ENCODE measurements at regions not wholly inside any gene's neighbourhood (a gene's known extent, or its start where the extent isn't known, plus 50 kb on each side); places are given as distances from the start of the nearest gene placed in this dataset.
"Not testable (repeated sequence)": the region's sequence is repeated elsewhere in the genome, so short reads cannot be mapped to it uniquely, and the experiment has no call there.

GRCh38 chr11:67847896-67848875 lies 155.7 kb downstream of the UNC93B1 start:
- H3K27me3 ChIP-seq; H3K4me1 ChIP-seq; H3K9me3 ChIP-seq; H3K36me3 ChIP-seq; H3K27ac ChIP-seq; intact Hi-C loops (cut with DNase I; ENCODE audit: low total_unique reads); in situ Hi-C loops (cut with MboI; ENCODE audit: low pct_ligation_motif_present in 1 of 4, low pct_unique_long_range_greater_than_20kb in 1 of 4, low sequenced_read_pairs in 3 of 4); H3K4me3 ChIP-seq: not testable (repeated sequence)
- DNase-seq, result peak; percentile 37
- TF ChIP-seq POLR2AphosphoS5 (IDR thresholded peaks at IDR 0.05) (peak in 2 of 3 donors; percentile 11 to 30), CTCF (IDR thresholded peaks at IDR 0.05) (peak in 4 of 5 experiments; percentile 15 to 40 (median 34))
- WGBS, 2 donors (ENCODE audit: low coverage in 1 of 2), result 35 to 46% methylated on average over 7 to 24 of the region's 25 CpGs

- DNase-seq; H3K36me3 ChIP-seq; H3K9me3 ChIP-seq; H3K4me3 ChIP-seq; intact Hi-C loops (cut with DNase I; ENCODE audit: low total_unique reads); H3K27me3 ChIP-seq; in situ Hi-C loops (cut with MboI; ENCODE audit: low pct_ligation_motif_present in 1 of 4, low pct_unique_long_range_greater_than_20kb in 1 of 4, low sequenced_read_pairs in 3 of 4); H3K27ac ChIP-seq; H3K4me1 ChIP-seq: not testable (repeated sequence)
- 81 to 90% methylated on average over 3 of the region's 3 CpGs for WGBS, 2 donors (ENCODE audit: low coverage in 1 of 2)
Observed at GRCh38 chr11:67846303-67846702, 157.6 kb downstream of the UNC93B1 start.

- intact Hi-C loops (cut with DNase I; ENCODE audit: low total_unique reads); H3K9me3 ChIP-seq; in situ Hi-C loops (cut with MboI; ENCODE audit: low pct_ligation_motif_present in 1 of 4, low pct_unique_long_range_greater_than_20kb in 1 of 4, low sequenced_read_pairs in 3 of 4); H3K27me3 ChIP-seq; H3K4me3 ChIP-seq; H3K4me1 ChIP-seq; H3K27ac ChIP-seq; H3K36me3 ChIP-seq; DNase-seq: not testable (repeated sequence)
- 20 to 21% methylated on average over 1 to 5 of the region's 5 CpGs for WGBS, 2 donors (ENCODE audit: low coverage in 1 of 2)
Observed at GRCh38 chr11:67845296-67845695, 158.6 kb downstream of the UNC93B1 start.

- H3K27ac ChIP-seq; in situ Hi-C loops (cut with MboI; ENCODE audit: low pct_ligation_motif_present in 1 of 4, low pct_unique_long_range_greater_than_20kb in 1 of 4, low sequenced_read_pairs in 3 of 4); H3K4me1 ChIP-seq; DNase-seq; H3K4me3 ChIP-seq; H3K36me3 ChIP-seq; H3K27me3 ChIP-seq; H3K9me3 ChIP-seq; intact Hi-C loops (cut with DNase I; ENCODE audit: low total_unique reads): not testable (repeated sequence)
- 63 to 82% methylated on average over 4 to 7 of the region's 7 CpGs for WGBS, 2 donors (ENCODE audit: low coverage in 1 of 2)
Observed at GRCh38 chr11:67840599-67840998, 163.3 kb downstream of the UNC93B1 start.

- H3K27me3 ChIP-seq; H3K9me3 ChIP-seq; H3K36me3 ChIP-seq; H3K27ac ChIP-seq; in situ Hi-C loops (cut with MboI; ENCODE audit: low pct_ligation_motif_present in 1 of 4, low pct_unique_long_range_greater_than_20kb in 1 of 4, low sequenced_read_pairs in 3 of 4); H3K4me3 ChIP-seq; H3K4me1 ChIP-seq; DNase-seq; intact Hi-C loops (cut with DNase I; ENCODE audit: low total_unique reads): not testable (repeated sequence)
- WGBS, 2 donors (ENCODE audit: low coverage in 1 of 2), result 59 to 87% methylated on average over 6 to 7 of the region's 7 CpGs
Observed at GRCh38 chr11:67830152-67830551, 155.7 kb upstream of the ALDH3B2 start.

- H3K4me1 ChIP-seq; intact Hi-C loops (cut with DNase I; ENCODE audit: low total_unique reads); H3K36me3 ChIP-seq; H3K27ac ChIP-seq; DNase-seq; H3K27me3 ChIP-seq; in situ Hi-C loops (cut with MboI; ENCODE audit: low pct_ligation_motif_present in 1 of 4, low pct_unique_long_range_greater_than_20kb in 1 of 4, low sequenced_read_pairs in 3 of 4); H3K9me3 ChIP-seq; H3K4me3 ChIP-seq: not testable (repeated sequence)
- WGBS, 2 donors (ENCODE audit: low coverage in 1 of 2), result 59 to 69% methylated on average over 2 to 4 of the region's 4 CpGs
Observed at GRCh38 chr11:67826951-67827296, 152.5 kb upstream of the ALDH3B2 start.

- H3K4me1 ChIP-seq; H3K27ac ChIP-seq; H3K27me3 ChIP-seq; H3K4me3 ChIP-seq; H3K36me3 ChIP-seq; intact Hi-C loops (cut with DNase I; ENCODE audit: low total_unique reads); in situ Hi-C loops (cut with MboI; ENCODE audit: low pct_ligation_motif_present in 1 of 4, low pct_unique_long_range_greater_than_20kb in 1 of 4, low sequenced_read_pairs in 3 of 4); H3K9me3 ChIP-seq: not testable (repeated sequence)
- peak; percentile 45 for DNase-seq
- 23 to 40% methylated on average over 2 to 20 of the region's 25 CpGs for WGBS, 2 donors (ENCODE audit: low coverage in 1 of 2)
Observed at GRCh38 chr11:67826028-67826950, 151.9 kb upstream of the ALDH3B2 start.

GRCh38 chr11:67824861-67825260 lies 150.4 kb upstream of the ALDH3B2 start:
- H3K27ac ChIP-seq; in situ Hi-C loops (cut with MboI; ENCODE audit: low pct_ligation_motif_present in 1 of 4, low pct_unique_long_range_greater_than_20kb in 1 of 4, low sequenced_read_pairs in 3 of 4); DNase-seq; H3K27me3 ChIP-seq; H3K4me3 ChIP-seq; H3K36me3 ChIP-seq; H3K9me3 ChIP-seq; H3K4me1 ChIP-seq; intact Hi-C loops (cut with DNase I; ENCODE audit: low total_unique reads): not testable (repeated sequence)
- 87 to 100% methylated on average over 2 of the region's 3 CpGs for WGBS, 2 donors (ENCODE audit: low coverage in 1 of 2)
